Activated naive CD8-positive, alpha-beta T cell treated with anti-CD3 and anti-CD28 coated beads, Interleukin-2, amount 10 ng/mL, durations not matched to agents 7 days and 5 days (primary cell): ENCODE measurements at regions not wholly inside any gene's neighbourhood (a gene's known extent, or its start where the extent isn't known, plus 50 kb on each side); places are given as distances from the start of the nearest gene placed in this dataset.

Source experiments
- ATAC-seq: fragments of 150-1000 bp; cut with Tn5 transposase; one replicate; pipeline ENCODE4 v1.10.0; 2021; ENCODE audit warnings: low read depth, moderate library complexity
- POLR2A ChIA-PET: fragments of 350-600 bp; sonication (Branson Sonifier 250); formaldehyde crosslinking; loops from one replicate; lab custom pipeline; 2021; ENCODE audit warnings: antibody characterized with exemption; lab: Charles Lee
- DNase-seq: peaks from one replicate; pipeline ENCODE4 v3.0.0; 2021
- H3K27ac Mint-ChIP-seq: one replicate; pipeline ENCODE4 v1.8.0; 2022; ENCODE audit warnings: mild to moderate bottlenecking, mixed read lengths
- H3K27me3 Mint-ChIP-seq: one replicate; pipeline ENCODE4 v1.8.0; 2022; ENCODE audit warnings: mild to moderate bottlenecking, moderate library complexity, mixed read lengths
- H3K36me3 Mint-ChIP-seq: one replicate; pipeline ENCODE4 v1.8.0; 2021; ENCODE audit warnings: mild to moderate bottlenecking, mixed read lengths
- H3K4me1 Mint-ChIP-seq: one replicate; pipeline ENCODE4 v1.8.0; 2021; ENCODE audit warnings: mixed read lengths
- H3K4me3 Mint-ChIP-seq: one replicate; pipeline ENCODE4 v1.8.0; 2022; ENCODE audit warnings: mild to moderate bottlenecking, moderate library complexity, mixed read lengths
- H3K9me3 Mint-ChIP-seq: one replicate; pipeline ENCODE4 v1.8.0; 2021; ENCODE audit warnings: mixed read lengths

GRCh38 chr2:139825726-139826125 is 1045.5 kb upstream of the NXPH2 start:
- Mint-ChIP-seq H3K27me3 (no peaks in the 10 kb centered on the region), H3K9me3 (peaks cover 3% of the 10 kb centered on the region), H3K27ac (no peak overlapping the region), H3K36me3 (no peaks in the 10 kb centered on the region), H3K4me1 (no peaks in the 10 kb centered on the region), H3K4me3 (no peak overlapping the region)
- POLR2A ChIA-PET = no interaction called here
- no peak for ATAC-seq
- no peak for DNase-seq

GRCh38 chr2:139819273-139819796 is 1039.1 kb upstream of the NXPH2 start:
- Mint-ChIP-seq H3K27me3 (no peaks in the 10 kb centered on the region), H3K36me3 (no peaks in the 10 kb centered on the region), H3K4me1 (no peaks in the 10 kb centered on the region), H3K27ac (no peak overlapping the region), H3K4me3 (no peak overlapping the region), H3K9me3 (peaks cover 5% of the 10 kb centered on the region)
- DNase-seq = no peak
- POLR2A ChIA-PET = no interaction called here
- ATAC-seq = no peak

GRCh38 chr2:139814458-139814857 is 1034.3 kb upstream of the NXPH2 start:
- no peaks in the 10 kb centered on the region for H3K4me1 Mint-ChIP-seq
- H3K4me3 Mint-ChIP-seq = no peak overlapping the region
- no peak for DNase-seq
- H3K27ac Mint-ChIP-seq = no peak overlapping the region
- no peak for ATAC-seq
- no peaks in the 10 kb centered on the region for H3K27me3 Mint-ChIP-seq
- POLR2A ChIA-PET = no interaction called here
- no peaks in the 10 kb centered on the region for H3K9me3 Mint-ChIP-seq
- no peaks in the 10 kb centered on the region for H3K36me3 Mint-ChIP-seq

- ATAC-seq (no peak), DNase-seq (no peak)
- POLR2A ChIA-PET = no interaction called here
- no peaks in the 10 kb centered on the region for H3K4me1 Mint-ChIP-seq
- no peaks in the 10 kb centered on the region for H3K9me3 Mint-ChIP-seq
- H3K27me3 Mint-ChIP-seq = no peaks in the 10 kb centered on the region
- no peak overlapping the region for H3K27ac Mint-ChIP-seq
- H3K4me3 Mint-ChIP-seq = no peak overlapping the region
- H3K36me3 Mint-ChIP-seq = no peaks in the 10 kb centered on the region
Measured at GRCh38 chr2:139813340-139813739, 1033.2 kb upstream of the NXPH2 start.

GRCh38 chr2:139805441-139805840 is 1025.3 kb upstream of the NXPH2 start:
- ATAC-seq (no peak), DNase-seq (no peak)
- no peak overlapping the region for H3K27ac Mint-ChIP-seq
- no peaks in the 10 kb centered on the region for H3K4me1 Mint-ChIP-seq
- peaks cover 3% of the 10 kb centered on the region for H3K9me3 Mint-ChIP-seq
- POLR2A ChIA-PET = no interaction called here
- H3K27me3 Mint-ChIP-seq = no peaks in the 10 kb centered on the region
- no peaks in the 10 kb centered on the region for H3K36me3 Mint-ChIP-seq
- H3K4me3 Mint-ChIP-seq = no peak overlapping the region

GRCh38 chr2:139798391-139798790 is 1018.2 kb upstream of the NXPH2 start:
- H3K27me3 Mint-ChIP-seq = no peaks in the 10 kb centered on the region
- ATAC-seq (no peak), DNase-seq (no peak)
- peaks cover 2% of the 10 kb centered on the region for H3K9me3 Mint-ChIP-seq
- no peak overlapping the region for H3K4me3 Mint-ChIP-seq
- POLR2A ChIA-PET = no interaction called here
- no peaks in the 10 kb centered on the region for H3K36me3 Mint-ChIP-seq
- no peaks in the 10 kb centered on the region for H3K4me1 Mint-ChIP-seq
- no peak overlapping the region for H3K27ac Mint-ChIP-seq

DNA sequence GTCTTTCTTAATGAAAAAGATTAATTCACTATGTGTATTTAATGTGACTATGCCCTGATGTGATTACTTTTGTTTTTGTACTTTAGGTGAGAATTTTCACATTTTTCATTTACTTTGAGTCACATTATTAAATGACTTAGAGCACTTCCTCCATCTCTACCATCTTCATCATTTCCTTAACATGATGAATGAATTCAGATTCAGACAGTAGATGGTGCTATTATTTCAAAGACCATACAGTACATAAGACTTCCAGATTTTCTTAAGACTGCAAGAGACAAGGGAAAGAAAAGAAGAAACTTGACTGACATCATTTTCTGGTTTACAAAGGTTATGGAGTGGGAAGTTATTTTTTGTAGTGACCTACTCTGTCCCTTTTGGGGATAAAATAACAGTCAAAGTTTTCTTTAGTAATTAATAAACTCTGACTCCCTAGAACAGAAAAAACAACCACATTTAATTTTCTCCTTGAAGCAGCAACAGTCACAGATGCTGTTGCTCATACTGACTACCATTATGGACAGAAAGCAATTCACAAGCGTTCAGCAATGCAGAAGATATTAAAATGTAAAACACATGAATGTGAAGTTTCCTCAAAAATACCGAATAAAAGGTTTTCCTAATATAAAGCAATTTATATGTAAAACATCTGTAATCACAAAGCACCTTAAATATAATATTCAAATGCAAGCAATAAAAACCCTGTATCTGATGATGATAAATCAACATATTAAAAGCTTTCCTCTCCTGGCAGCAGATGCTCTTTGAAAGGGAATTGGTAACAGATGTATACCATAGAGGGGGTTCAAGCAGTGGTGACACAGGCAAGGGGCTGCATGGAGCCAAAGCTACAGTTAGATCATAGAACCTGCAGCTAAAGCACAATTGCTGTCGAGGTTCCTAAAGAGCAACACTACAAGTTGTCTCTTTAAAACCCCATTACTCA is 1010.9 kb upstream of the NXPH2 start:
- no peak for DNase-seq
- Mint-ChIP-seq H3K27ac (no peak overlapping the region), H3K4me1 (no peaks in the 10 kb centered on the region), H3K36me3 (no peaks in the 10 kb centered on the region), H3K4me3 (no peak overlapping the region), H3K9me3 (no peaks in the 10 kb centered on the region), H3K27me3 (no peaks in the 10 kb centered on the region)
- no peak for ATAC-seq
- POLR2A ChIA-PET = no interaction called here

DNA sequence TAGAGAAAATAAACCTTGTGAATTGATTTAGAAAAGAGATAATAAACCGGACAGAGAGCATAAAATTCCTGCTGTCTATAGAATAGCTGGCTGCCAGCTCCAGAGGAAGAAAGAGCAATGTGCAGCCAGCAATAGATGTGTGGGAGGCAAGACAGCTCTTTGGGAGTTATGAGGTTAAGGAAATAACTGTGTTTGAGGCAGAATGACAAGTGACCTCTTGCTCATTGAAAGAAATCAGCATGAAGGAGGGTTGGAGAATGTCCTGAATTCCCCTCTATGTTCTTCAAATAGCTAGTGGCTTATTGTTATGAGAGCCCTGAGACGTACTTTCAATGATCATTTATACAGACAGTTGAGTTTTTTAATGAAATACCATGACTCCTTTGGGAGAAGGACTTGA is 1009.9 kb upstream of the NXPH2 start:
- H3K4me3 Mint-ChIP-seq = no peak overlapping the region
- no peaks in the 10 kb centered on the region for H3K4me1 Mint-ChIP-seq
- ATAC-seq (no peak), DNase-seq (no peak)
- H3K9me3 Mint-ChIP-seq = no peaks in the 10 kb centered on the region
- H3K27ac Mint-ChIP-seq = no peak overlapping the region
- H3K27me3 Mint-ChIP-seq = no peaks in the 10 kb centered on the region
- POLR2A ChIA-PET = no interaction called here
- no peaks in the 10 kb centered on the region for H3K36me3 Mint-ChIP-seq

- ATAC-seq (no peak), DNase-seq (no peak)
- Mint-ChIP-seq H3K27me3 (no peaks in the 10 kb centered on the region), H3K27ac (no peak overlapping the region), H3K36me3 (no peaks in the 10 kb centered on the region), H3K4me1 (no peaks in the 10 kb centered on the region), H3K9me3 (peaks cover 2% of the 10 kb centered on the region), H3K4me3 (no peak overlapping the region)
- POLR2A ChIA-PET = no interaction called here
Measured at GRCh38 chr2:139778732-139779131, 998.5 kb upstream of the NXPH2 start.

DNA sequence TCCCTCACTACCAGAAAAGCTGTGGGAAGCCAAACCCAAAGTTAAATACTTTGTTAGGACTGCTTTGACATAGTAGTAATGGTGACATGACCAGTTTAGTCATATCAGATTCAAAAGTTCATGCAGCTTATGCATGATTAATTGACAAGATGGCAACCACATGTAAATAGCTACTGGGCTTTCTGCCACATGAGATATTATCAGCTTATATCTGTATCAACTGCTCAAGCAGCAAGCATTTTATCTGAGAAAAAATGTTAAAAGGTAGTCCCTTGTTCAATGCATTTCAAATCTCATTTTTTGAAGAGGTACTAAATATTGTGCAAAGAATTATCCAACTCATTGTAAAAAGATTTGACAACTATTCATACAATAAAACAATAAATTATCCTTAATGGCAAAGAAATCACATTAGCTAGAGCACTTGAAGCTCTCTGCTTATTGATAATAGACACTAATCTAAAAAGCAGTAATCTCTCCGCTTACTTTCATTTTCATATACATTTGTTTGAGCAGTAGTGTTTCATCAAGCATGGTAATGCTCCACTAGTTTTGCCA is 993.6 kb upstream of the NXPH2 start:
- POLR2A ChIA-PET = no interaction called here
- no peaks in the 10 kb centered on the region for H3K36me3 Mint-ChIP-seq
- ATAC-seq = no peak
- H3K27ac Mint-ChIP-seq = no peak overlapping the region
- no peak for DNase-seq
- H3K4me1 Mint-ChIP-seq = no peaks in the 10 kb centered on the region
- peaks cover 2% of the 10 kb centered on the region for H3K9me3 Mint-ChIP-seq
- no peaks in the 10 kb centered on the region for H3K27me3 Mint-ChIP-seq
- no peak overlapping the region for H3K4me3 Mint-ChIP-seq

DNA sequence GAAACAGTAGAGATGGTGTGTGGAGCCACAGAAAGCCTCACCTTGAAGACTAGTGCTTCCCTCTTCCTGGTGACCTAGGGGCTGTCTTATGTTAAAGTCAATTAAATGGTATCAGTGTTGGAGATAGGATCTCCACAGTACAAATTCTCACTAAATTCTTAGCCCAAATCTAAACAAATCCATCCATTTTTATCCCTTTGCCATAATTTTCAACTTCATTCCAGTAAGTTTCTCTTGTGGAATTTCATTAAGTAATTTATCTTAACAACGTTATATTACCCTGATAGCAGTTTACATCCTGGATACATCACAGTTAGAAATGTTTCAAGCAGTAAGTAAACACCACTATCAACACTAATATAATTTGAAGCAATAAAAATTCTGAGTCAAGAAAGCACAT is 989.4 kb upstream of the NXPH2 start:
- Mint-ChIP-seq H3K4me1 (no peaks in the 10 kb centered on the region), H3K36me3 (no peaks in the 10 kb centered on the region), H3K4me3 (no peak overlapping the region), H3K27ac (no peak overlapping the region), H3K9me3 (no peaks in the 10 kb centered on the region), H3K27me3 (no peaks in the 10 kb centered on the region)
- ATAC-seq = no peak
- DNase-seq = no peak
- POLR2A ChIA-PET = no interaction called here

GRCh38 chr2:139763705-139764104 is 983.5 kb upstream of the NXPH2 start:
- H3K27ac Mint-ChIP-seq = no peak overlapping the region
- H3K4me1 Mint-ChIP-seq = no peaks in the 10 kb centered on the region
- peaks cover 1% of the 10 kb centered on the region for H3K9me3 Mint-ChIP-seq
- ATAC-seq (no peak), DNase-seq (no peak)
- H3K27me3 Mint-ChIP-seq = no peaks in the 10 kb centered on the region
- no peak overlapping the region for H3K4me3 Mint-ChIP-seq
- H3K36me3 Mint-ChIP-seq = no peaks in the 10 kb centered on the region
- POLR2A ChIA-PET = no interaction called here

DNA sequence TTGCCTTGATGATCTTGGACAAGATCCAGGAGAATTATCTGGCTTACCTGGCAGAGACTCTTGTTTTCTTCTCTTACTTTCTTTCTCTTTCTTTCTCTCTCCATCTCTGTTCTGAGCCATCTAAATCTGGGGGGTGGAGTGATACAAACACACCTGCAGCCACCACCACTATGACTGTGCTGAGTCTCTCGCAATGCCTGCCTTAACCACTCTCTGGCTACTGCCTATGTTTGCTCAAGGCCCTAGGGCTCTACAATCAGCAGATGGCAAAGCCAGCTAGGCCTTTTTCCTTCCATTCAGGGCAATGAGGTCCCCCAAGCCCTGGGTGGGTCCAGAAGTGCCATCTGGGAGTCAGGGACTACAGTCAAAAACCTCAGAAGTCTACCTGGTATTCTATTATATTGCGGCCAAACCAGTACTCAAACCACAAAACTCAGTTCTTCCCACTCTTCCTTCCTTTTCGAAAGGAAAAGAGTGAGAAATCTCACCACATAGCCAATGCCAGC is 978.9 kb upstream of the NXPH2 start:
- Mint-ChIP-seq H3K4me1 (no peaks in the 10 kb centered on the region), H3K27ac (no peak overlapping the region), H3K27me3 (no peaks in the 10 kb centered on the region), H3K36me3 (no peaks in the 10 kb centered on the region), H3K9me3 (peaks cover 10% of the 10 kb centered on the region), H3K4me3 (no peak overlapping the region)
- POLR2A ChIA-PET = no interaction called here
- no peak for DNase-seq
- ATAC-seq = no peak

DNA sequence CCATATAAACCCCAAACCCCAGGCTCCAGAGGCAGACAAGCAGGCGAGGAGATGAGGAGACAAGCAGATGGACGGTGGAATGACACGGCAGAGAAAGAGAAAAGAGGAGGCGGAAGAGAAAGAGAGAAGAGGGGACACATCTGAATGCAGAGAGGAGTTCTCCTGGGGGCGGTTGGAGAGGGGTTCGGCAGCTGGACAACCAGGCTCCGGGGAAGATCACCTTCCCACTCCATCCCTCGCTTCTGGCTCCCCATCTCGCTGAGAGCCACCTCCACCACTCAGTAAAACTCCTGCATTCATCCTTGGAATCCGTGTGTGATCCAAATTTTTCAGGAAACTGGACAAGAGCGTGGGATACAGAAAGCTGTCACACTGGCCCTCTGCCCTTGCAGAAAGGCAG is 966.7 kb upstream of the NXPH2 start:
- no peak for ATAC-seq
- Mint-ChIP-seq H3K4me1 (no peaks in the 10 kb centered on the region), H3K4me3 (no peak overlapping the region), H3K27me3 (no peaks in the 10 kb centered on the region), H3K9me3 (peaks cover 12% of the 10 kb centered on the region), H3K36me3 (no peaks in the 10 kb centered on the region), H3K27ac (no peak overlapping the region)
- POLR2A ChIA-PET = no interaction called here
- DNase-seq = no peak
